SU-DHL-6 (cell line): ENCODE measurements at regions not wholly inside any gene's neighbourhood (a gene's known extent, or its start where the extent isn't known, plus 50 kb on each side); places are given as distances from the start of the nearest gene placed in this dataset.

Experiments
- CTCF ChIP-seq: fragments of 200-600 bp; sonication (generic); IDR thresholded peaks from one replicate; pipeline ENCODE4 v1.5.1; 2017; ENCODE audit warnings: antibody characterized with exemption, mild to moderate bottlenecking, low read length, moderate library complexity; ENCODE audit not compliant: insufficient read depth, poor library complexity, severe bottlenecking
- EZH2phosphoT487 ChIP-seq: fragments of 200-600 bp; sonication (generic), shearing (Covaris generic); conservative IDR thresholded peaks from 2 replicates; pipeline ENCODE4 v1.6.1; 2018; ENCODE audit warnings: mild to moderate bottlenecking, antibody characterized with exemption, low read length, moderate library complexity, mixed read lengths

GRCh38 chr2:105576440-105577241 lies 168.1 kb upstream of the NCK2 start:
- TF ChIP-seq CTCF (no peak), EZH2phosphoT487 (no peak)
